ENCODE measurements at regions not wholly inside any gene's neighbourhood (a gene's known extent, or its start where the extent isn't known, plus 50 kb on each side); places are given as distances from the start of the nearest gene placed in this dataset.
"Not testable (repeated sequence)": the region's sequence is repeated elsewhere in the genome, so short reads cannot be mapped to it uniquely, and the experiment has no call there.

- no peak for DNase-seq
These were observed 106.8 kb downstream of the MDH1 start for GRCh38 chr2:63695583-63695982.

- DNase-seq: no peak
These were observed 107.7 kb downstream of the MDH1 start for GRCh38 chr2:63696496-63696895.

GRCh38 chr2:63697160-63697559, 108.4 kb downstream of the MDH1 start:
- DNase-seq: no peak

GRCh38 chr2:63698786-63699548, 110.2 kb downstream of the MDH1 start:
- DNase-seq: peak; percentile 26

- no peak for DNase-seq
These were observed 110.7 kb downstream of the MDH1 start for GRCh38 chr2:63699549-63699839.

GRCh38 chr2:63700271-63700670, 111.5 kb downstream of the MDH1 start:
- no peak for DNase-seq

- DNase-seq: no peak
These were observed 112.6 kb downstream of the MDH1 start for GRCh38 chr2:63701406-63701805.

GRCh38 chr2:63706084-63706483, 117.3 kb downstream of the MDH1 start:
- not testable (repeated sequence) for DNase-seq

- no peak for DNase-seq
These were observed 122.0 kb downstream of the MDH1 start for GRCh38 chr2:63710732-63711131.

GRCh38 chr2:63712748-63713147, 124.0 kb downstream of the MDH1 start:
- DNase-seq: no peak

- DNase-seq: no peak
These were observed 125.5 kb upstream of the UGP2 start for GRCh38 chr2:63716146-63716545.

GRCh38 chr2:63719052-63719451, 122.6 kb upstream of the UGP2 start:
- DNase-seq: no peak

- no peak for DNase-seq
These were observed 120.6 kb upstream of the UGP2 start for GRCh38 chr2:63721082-63721424.

GRCh38 chr2:63722284-63722683, 119.4 kb upstream of the UGP2 start:
- DNase-seq: not testable (repeated sequence)

- DNase-seq: no peak
These were observed 118.0 kb upstream of the UGP2 start for GRCh38 chr2:63723709-63724108.

GRCh38 chr2:63725212-63725611, 116.5 kb upstream of the UGP2 start:
- not testable (repeated sequence) for DNase-seq

GRCh38 chr2:63729362-63729761, 112.3 kb upstream of the UGP2 start:
- DNase-seq: no peak

GRCh38 chr2:63729831-63730230, 111.9 kb upstream of the UGP2 start:
- DNase-seq: no peak

- DNase-seq: no peak
These were observed 107.2 kb upstream of the UGP2 start for GRCh38 chr2:63734510-63734909.

GRCh38 chr2:63735263-63735662, 106.4 kb upstream of the UGP2 start:
- no peak for DNase-seq

- DNase-seq: no peak
These were observed 105.8 kb upstream of the UGP2 start for GRCh38 chr2:63735931-63736330.

GRCh38 chr2:63736354-63736753, 105.3 kb upstream of the UGP2 start:
- no peak for DNase-seq

- DNase-seq: no peak
These were observed 104.5 kb upstream of the UGP2 start for GRCh38 chr2:63737081-63737751.

GRCh38 chr2:63738019-63738418, 103.7 kb upstream of the UGP2 start:
- no peak for DNase-seq
